Activated CD8-positive, alpha-beta memory T cell treated with anti-CD3 and anti-CD28 coated beads for 4 hours (primary cell): ENCODE measurements at regions not wholly inside any gene's neighbourhood (a gene's known extent, or its start where the extent isn't known, plus 50 kb on each side); places are given as distances from the start of the nearest gene placed in this dataset.
"Not testable (repeated sequence)": the region's sequence is repeated elsewhere in the genome, so short reads cannot be mapped to it uniquely, and the experiment has no call there.

Experiments used
- DNase-seq, 2 donors: peaks; one replicate each; pipeline ENCODE4 v3.0.0-alpha.2; 2020; ENCODE audit warnings: low read depth in 2 of 2

GRCh38 chr18:39611381-39612100 is 2045.9 kb upstream of the CELF4 start:
- no peak for DNase-seq

- no peak for DNase-seq
Observed at GRCh38 chr18:39607034-39607433, 2041.4 kb upstream of the CELF4 start.

- DNase-seq, result no peak
Observed at GRCh38 chr18:39604836-39605235, 2039.2 kb upstream of the CELF4 start.

- DNase-seq, result no peak
Observed at GRCh38 chr18:39602131-39602530, 2036.5 kb upstream of the CELF4 start.

- no peak for DNase-seq
Observed at GRCh38 chr18:39600894-39601293, 2035.3 kb upstream of the CELF4 start.

GRCh38 chr18:39599251-39599650 is 2033.7 kb upstream of the CELF4 start:
- no peak for DNase-seq

GRCh38 chr18:39596891-39597290 is 2031.3 kb upstream of the CELF4 start:
- no peak for DNase-seq

GRCh38 chr18:39596221-39596620 is 2030.6 kb upstream of the CELF4 start:
- DNase-seq, result no peak

- no peak for DNase-seq
Observed at GRCh38 chr18:39594206-39594605, 2028.6 kb upstream of the CELF4 start.

- DNase-seq, result no peak
Observed at GRCh38 chr18:39591649-39592048, 2026.1 kb upstream of the CELF4 start.

- DNase-seq, result no peak
Observed at GRCh38 chr18:39589496-39589895, 2023.9 kb upstream of the CELF4 start.

- no peak for DNase-seq
Observed at GRCh38 chr18:39587586-39587985, 2022.0 kb upstream of the CELF4 start.

GRCh38 chr18:39586741-39587140 is 2021.1 kb upstream of the CELF4 start:
- DNase-seq, result no peak

GRCh38 chr18:39574897-39575296 is 2009.3 kb upstream of the CELF4 start:
- DNase-seq, result no peak

GRCh38 chr18:39571511-39571910 is 2005.9 kb upstream of the CELF4 start:
- no peak for DNase-seq

GRCh38 chr18:39565551-39566230 is 2000.1 kb upstream of the CELF4 start:
- DNase-seq, result not testable (repeated sequence)

- DNase-seq, result no peak
Observed at GRCh38 chr18:39564716-39565115, 1999.1 kb upstream of the CELF4 start.

- no peak for DNase-seq
Observed at GRCh38 chr18:39561126-39561525, 1995.5 kb upstream of the CELF4 start.

GRCh38 chr18:39558658-39559057 is 1993.1 kb upstream of the CELF4 start:
- no peak for DNase-seq

GRCh38 chr18:39555496-39555895 is 1989.9 kb upstream of the CELF4 start:
- DNase-seq, result no peak

- no peak for DNase-seq
Observed at GRCh38 chr18:39550701-39551100, 1985.1 kb upstream of the CELF4 start.

GRCh38 chr18:39549144-39549543 is 1983.5 kb upstream of the CELF4 start:
- no peak for DNase-seq

GRCh38 chr18:39531659-39532058 is 1966.1 kb upstream of the CELF4 start:
- DNase-seq, result no peak

GRCh38 chr18:39529358-39529757 is 1963.8 kb upstream of the CELF4 start:
- no peak for DNase-seq
